AG20443 (cell line): ENCODE measurements at regions not wholly inside any gene's neighbourhood (a gene's known extent, or its start where the extent isn't known, plus 50 kb on each side); places are given as distances from the start of the nearest gene placed in this dataset.
A peak's percentile ranks its signal among the peaks of the same experiment; 100 is the strongest.

Source experiments
- DNase-seq: peaks from one replicate; pipeline ENCODE4 v3.0.0; 2012; ENCODE audit warnings: low spot score, mixed read lengths

- DNase-seq, result no peak
Observed at GRCh38 chr17:65477600-65477999, 83.8 kb downstream of the AXIN2 start.

- no peak for DNase-seq
Observed at GRCh38 chr17:65474660-65475059, 86.8 kb downstream of the AXIN2 start.

GRCh38 chr17:65473985-65474384, 87.5 kb downstream of the AXIN2 start:
- no peak for DNase-seq

- no peak for DNase-seq
Observed at GRCh38 chr17:65473363-65473762, 88.1 kb downstream of the AXIN2 start.

GRCh38 chr17:65472666-65473309, 88.7 kb downstream of the AXIN2 start:
- DNase-seq, result peak; percentile 83

GRCh38 chr17:65470783-65471182, 90.7 kb downstream of the AXIN2 start:
- DNase-seq, result no peak

- DNase-seq, result no peak
Observed at GRCh38 chr17:65468321-65468720, 93.1 kb downstream of the AXIN2 start.

- no peak for DNase-seq
Observed at GRCh38 chr17:65467156-65467555, 94.3 kb downstream of the AXIN2 start.

- no peak for DNase-seq
Observed at GRCh38 chr17:65466547-65466946, 94.9 kb downstream of the AXIN2 start.

GRCh38 chr17:65463242-65463641, 98.2 kb downstream of the AXIN2 start:
- no peak for DNase-seq

GRCh38 chr17:65459677-65460347, 101.6 kb downstream of the AXIN2 start:
- DNase-seq, result no peak

- DNase-seq, result no peak
Observed at GRCh38 chr17:65457635-65458257, 103.7 kb downstream of the AXIN2 start.

GRCh38 chr17:65457183-65457582, 104.3 kb downstream of the AXIN2 start:
- DNase-seq, result no peak

GRCh38 chr17:65456368-65457151, 104.9 kb downstream of the AXIN2 start:
- peak; percentile 35 for DNase-seq

GRCh38 chr17:65455972-65456343, 105.5 kb downstream of the AXIN2 start:
- DNase-seq, result peak; percentile 40

- no peak for DNase-seq
Observed at GRCh38 chr17:65455154-65455971, 106.1 kb downstream of the AXIN2 start.

- DNase-seq, result no peak
Observed at GRCh38 chr17:65453204-65453931, 108.1 kb downstream of the AXIN2 start.

GRCh38 chr17:65449495-65449894, 112.0 kb downstream of the AXIN2 start:
- no peak for DNase-seq

- DNase-seq, result no peak
Observed at GRCh38 chr17:65447823-65448222, 113.6 kb downstream of the AXIN2 start.

GRCh38 chr17:65446838-65447526, 114.5 kb downstream of the AXIN2 start:
- no peak for DNase-seq

GRCh38 chr17:65446043-65446442, 115.4 kb downstream of the AXIN2 start:
- no peak for DNase-seq
